ENCODE measurements at regions not wholly inside any gene's neighbourhood (a gene's known extent, or its start where the extent isn't known, plus 50 kb on each side); places are given as distances from the start of the nearest gene placed in this dataset.

- DNase-seq (ENCODE audit: low spot score) = no peak
Observed at GRCh38 chr4:104418286-104418685, 76.4 kb downstream of the CXXC4 start.

DNA sequence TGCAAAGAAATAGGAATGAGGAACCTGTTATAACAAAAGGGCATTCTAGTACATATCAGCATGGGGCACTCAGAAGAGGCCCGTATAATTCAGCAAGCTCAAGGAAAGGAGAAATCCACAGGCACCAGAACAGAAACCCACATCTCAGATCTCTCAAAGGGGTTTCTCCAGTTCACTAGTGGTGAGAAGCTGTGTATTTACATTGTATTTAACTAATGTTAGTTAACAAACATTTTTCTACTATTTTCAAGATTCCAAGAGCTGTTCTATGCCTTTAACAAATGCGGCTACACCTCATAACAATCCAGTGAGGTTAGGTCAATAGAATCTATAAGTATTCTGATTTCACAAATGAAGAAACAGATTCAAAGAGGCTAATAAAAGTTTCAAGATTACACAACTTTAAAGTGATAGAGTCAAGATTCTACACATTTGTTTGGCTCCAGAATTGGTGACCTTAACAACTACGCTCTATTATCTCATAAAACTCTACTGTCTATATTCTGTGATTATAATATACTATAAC, 77.3 kb downstream of the CXXC4 start:
- DNase-seq (ENCODE audit: low spot score) = no peak

GRCh38 chr4:104416725-104417356, 77.9 kb downstream of the CXXC4 start:
- DNase-seq (ENCODE audit: low spot score) = no peak

- DNase-seq (ENCODE audit: low spot score) = no peak
Observed at GRCh38 chr4:104413487-104413886, 81.2 kb downstream of the CXXC4 start.

GRCh38 chr4:104412344-104412743, 82.3 kb downstream of the CXXC4 start:
- DNase-seq (ENCODE audit: low spot score) = no peak

- DNase-seq (ENCODE audit: low spot score) = no peak
Observed at GRCh38 chr4:104411502-104411901, 83.2 kb downstream of the CXXC4 start.

- no peak for DNase-seq (ENCODE audit: low spot score)
Observed at GRCh38 chr4:104408878-104409277, 85.8 kb downstream of the CXXC4 start.

- DNase-seq (ENCODE audit: low spot score) = no peak
Observed at GRCh38 chr4:104404361-104404760, 90.3 kb downstream of the CXXC4 start.

DNA sequence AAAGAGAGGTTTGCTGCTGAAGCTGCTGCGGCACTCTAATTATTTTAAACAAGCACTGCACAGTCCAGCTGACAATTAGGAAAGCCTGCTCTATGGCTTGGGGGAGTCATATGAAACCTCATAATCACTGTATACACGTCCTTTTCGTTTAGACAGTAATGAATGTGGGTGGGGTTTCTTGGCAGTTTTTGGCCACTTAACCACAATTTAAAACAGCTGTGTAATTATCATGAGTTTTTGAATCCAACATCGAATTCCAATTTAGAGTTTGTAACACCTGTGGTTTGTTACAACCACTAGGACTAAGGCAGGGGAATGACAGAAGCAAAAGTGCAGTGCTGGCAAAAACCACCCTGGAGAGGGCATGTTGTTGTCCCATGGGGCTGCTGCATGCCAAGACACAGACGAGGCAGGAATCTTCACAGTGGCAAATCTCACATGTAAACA, 99.5 kb downstream of the CXXC4 start:
- peak; percentile 71 for DNase-seq (ENCODE audit: low spot score)

- no peak for DNase-seq (ENCODE audit: low spot score)
Observed at GRCh38 chr4:104394406-104395167, 100.1 kb downstream of the CXXC4 start.

GRCh38 chr4:104393655-104394324, 100.9 kb downstream of the CXXC4 start:
- no peak for DNase-seq (ENCODE audit: low spot score)

DNA sequence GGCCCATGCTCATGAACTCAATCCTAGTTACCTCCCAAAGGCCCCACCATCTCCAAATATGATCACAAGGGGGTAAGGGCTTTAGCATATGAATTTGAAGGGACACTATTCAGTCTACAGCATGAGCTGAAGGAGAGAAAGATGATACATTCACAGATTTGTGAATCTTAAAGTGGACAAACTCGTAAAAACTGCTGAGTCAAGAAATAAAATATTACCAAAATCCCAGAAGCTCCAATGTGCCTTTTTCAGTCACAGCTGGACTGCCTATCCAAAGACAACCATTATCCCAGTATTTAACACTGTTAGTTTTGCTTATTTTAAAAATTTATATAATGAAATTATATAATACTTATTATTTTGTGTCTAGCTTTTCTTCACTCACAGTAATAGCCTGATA, 109.0 kb downstream of the CXXC4 start:
- DNase-seq (ENCODE audit: low spot score) = no peak

- DNase-seq (ENCODE audit: low spot score) = no peak
Observed at GRCh38 chr4:104382961-104383360, 111.7 kb downstream of the CXXC4 start.

- DNase-seq (ENCODE audit: low spot score) = no peak
Observed at GRCh38 chr4:104381729-104382128, 113.0 kb downstream of the CXXC4 start.

- no peak for DNase-seq (ENCODE audit: low spot score)
Observed at GRCh38 chr4:104365618-104366017, 129.1 kb downstream of the CXXC4 start.

GRCh38 chr4:104353481-104353880, 141.2 kb downstream of the CXXC4 start:
- no peak for DNase-seq (ENCODE audit: low spot score)

GRCh38 chr4:104352211-104352610, 142.5 kb downstream of the CXXC4 start:
- peak; percentile 12 for DNase-seq (ENCODE audit: low spot score)

- DNase-seq (ENCODE audit: low spot score) = peak; percentile 9
Observed at GRCh38 chr4:104351706-104352105, 143.0 kb downstream of the CXXC4 start.

DNA sequence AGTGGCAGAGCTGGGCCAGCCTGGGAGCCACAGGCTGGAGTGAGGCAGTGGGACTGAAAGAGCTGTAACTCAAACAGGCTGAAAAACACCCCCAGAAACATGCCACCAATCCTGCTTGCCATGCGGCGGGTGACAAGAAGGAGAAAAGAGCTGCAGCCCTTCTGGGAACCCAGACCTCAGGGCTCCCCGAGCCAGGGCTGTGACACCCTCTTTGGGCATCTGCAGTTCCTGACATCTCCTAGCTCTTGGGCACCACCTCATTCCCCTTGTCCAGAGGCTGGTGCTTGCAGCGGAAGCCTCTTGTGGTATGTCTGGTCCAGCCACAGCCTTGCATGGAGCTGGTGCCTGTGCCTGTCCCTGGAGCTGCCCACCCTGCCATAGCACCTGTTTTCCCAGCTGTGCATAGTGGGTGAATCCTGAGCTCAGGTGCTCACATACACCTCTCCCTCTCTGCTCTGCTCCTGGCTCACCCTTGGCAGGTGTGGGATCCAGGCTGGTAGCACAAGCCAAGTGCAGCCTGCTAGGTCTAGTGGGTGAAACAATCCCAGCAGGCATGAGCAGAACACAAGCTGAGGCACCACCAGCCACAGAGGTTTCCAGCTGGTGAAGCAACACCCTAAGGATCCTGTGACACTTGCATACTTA, 149.0 kb downstream of the CXXC4 start:
- no peak for DNase-seq (ENCODE audit: low spot score)

GRCh38 chr4:104344342-104344980, 150.2 kb downstream of the CXXC4 start:
- no peak for DNase-seq (ENCODE audit: low spot score)

- no peak for DNase-seq (ENCODE audit: low spot score)
Observed at GRCh38 chr4:104334410-104334809, 160.3 kb downstream of the CXXC4 start.

Data from H4 (cell line).